ENCODE measurements at regions not wholly inside any gene's neighbourhood (a gene's known extent, or its start where the extent isn't known, plus 50 kb on each side); places are given as distances from the start of the nearest gene placed in this dataset.

DNA sequence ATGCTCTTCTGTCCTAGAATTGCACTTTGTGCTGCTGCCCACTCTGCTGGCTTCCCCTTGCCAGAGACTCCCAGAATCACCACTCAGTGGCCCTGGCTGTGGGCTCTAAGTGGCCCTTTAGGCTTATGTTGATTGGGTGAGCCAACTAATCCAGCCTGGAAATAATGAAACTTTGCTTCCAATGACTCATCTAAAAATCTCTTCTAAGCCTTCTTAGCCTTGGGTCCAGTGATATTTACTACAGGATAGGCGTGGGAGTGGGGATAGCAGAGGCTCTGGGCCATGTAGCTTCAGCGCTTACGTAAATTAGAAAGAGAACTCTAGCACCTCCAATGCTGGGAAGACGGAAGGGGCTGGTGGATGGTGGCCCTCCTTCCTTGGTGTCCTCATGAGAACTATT lies 137.9 kb downstream of the TTC8 start:
- TF ChIP-seq NFE2L1 (CRISPR knock-in tag; IDR thresholded peaks at IDR 0.05) (no peak), MYBL2 (CRISPR knock-in tag; IDR thresholded peaks at IDR 0.05) (no peak), ZNF232 (CRISPR knock-in tag; IDR thresholded peaks at IDR 0.05) (no peak), RELA (CRISPR knock-in tag; IDR thresholded peaks at IDR 0.05; ENCODE audit: borderline replicate concordance) (no peak), FOXK1 (CRISPR knock-in tag; IDR thresholded peaks at IDR 0.05) (no peak), CBFB (CRISPR knock-in tag; IDR thresholded peaks at IDR 0.05; ENCODE audit: low read depth) (no peak), ATF1 (CRISPR knock-in tag; IDR thresholded peaks at IDR 0.05) (no peak), NR2C2 (CRISPR knock-in tag; IDR thresholded peaks at IDR 0.05) (no peak), SP1 (CRISPR knock-in tag; conservative IDR thresholded peaks at IDR 0.05) (no peak)
- TF ChIP-seq, protein P1, sequence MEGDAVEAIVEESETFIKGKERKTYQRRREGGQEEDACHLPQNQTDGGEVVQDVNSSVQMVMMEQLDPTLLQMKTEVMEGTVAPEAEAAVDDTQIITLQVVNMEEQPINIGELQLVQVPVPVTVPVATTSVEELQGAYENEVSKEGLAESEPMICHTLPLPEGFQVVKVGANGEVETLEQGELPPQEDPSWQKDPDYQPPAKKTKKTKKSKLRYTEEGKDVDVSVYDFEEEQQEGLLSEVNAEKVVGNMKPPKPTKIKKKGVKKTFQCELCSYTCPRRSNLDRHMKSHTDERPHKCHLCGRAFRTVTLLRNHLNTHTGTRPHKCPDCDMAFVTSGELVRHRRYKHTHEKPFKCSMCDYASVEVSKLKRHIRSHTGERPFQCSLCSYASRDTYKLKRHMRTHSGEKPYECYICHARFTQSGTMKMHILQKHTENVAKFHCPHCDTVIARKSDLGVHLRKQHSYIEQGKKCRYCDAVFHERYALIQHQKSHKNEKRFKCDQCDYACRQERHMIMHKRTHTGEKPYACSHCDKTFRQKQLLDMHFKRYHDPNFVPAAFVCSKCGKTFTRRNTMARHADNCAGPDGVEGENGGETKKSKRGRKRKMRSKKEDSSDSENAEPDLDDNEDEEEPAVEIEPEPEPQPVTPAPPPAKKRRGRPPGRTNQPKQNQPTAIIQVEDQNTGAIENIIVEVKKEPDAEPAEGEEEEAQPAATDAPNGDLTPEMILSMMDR (IDR thresholded peaks at IDR 0.05): no peak
- TF ChIP-seq, protein P2, sequence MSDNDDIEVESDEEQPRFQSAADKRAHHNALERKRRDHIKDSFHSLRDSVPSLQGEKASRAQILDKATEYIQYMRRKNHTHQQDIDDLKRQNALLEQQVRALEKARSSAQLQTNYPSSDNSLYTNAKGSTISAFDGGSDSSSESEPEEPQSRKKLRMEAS (CRISPR knock-in tag; IDR thresholded peaks at IDR 0.05): no peak
- TF ChIP-seq, protein P3, sequence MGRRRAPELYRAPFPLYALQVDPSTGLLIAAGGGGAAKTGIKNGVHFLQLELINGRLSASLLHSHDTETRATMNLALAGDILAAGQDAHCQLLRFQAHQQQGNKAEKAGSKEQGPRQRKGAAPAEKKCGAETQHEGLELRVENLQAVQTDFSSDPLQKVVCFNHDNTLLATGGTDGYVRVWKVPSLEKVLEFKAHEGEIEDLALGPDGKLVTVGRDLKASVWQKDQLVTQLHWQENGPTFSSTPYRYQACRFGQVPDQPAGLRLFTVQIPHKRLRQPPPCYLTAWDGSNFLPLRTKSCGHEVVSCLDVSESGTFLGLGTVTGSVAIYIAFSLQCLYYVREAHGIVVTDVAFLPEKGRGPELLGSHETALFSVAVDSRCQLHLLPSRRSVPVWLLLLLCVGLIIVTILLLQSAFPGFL (CRISPR knock-in tag; IDR thresholded peaks at IDR 0.05; ENCODE audit: borderline replicate concordance): no peak
